ENCODE measurements at regions not wholly inside any gene's neighbourhood (a gene's known extent, or its start where the extent isn't known, plus 50 kb on each side); places are given as distances from the start of the nearest gene placed in this dataset.

GRCh38 chr2:204282081-204282480, 263.2 kb upstream of the PARD3B start:
- no peak for DNase-seq

- DNase-seq = no peak
Observed at GRCh38 chr2:204282525-204282924, 262.8 kb upstream of the PARD3B start.

GRCh38 chr2:204289066-204289465, 256.2 kb upstream of the PARD3B start:
- DNase-seq = no peak

- DNase-seq = no peak
Observed at GRCh38 chr2:204292439-204292838, 252.8 kb upstream of the PARD3B start.

- DNase-seq = no peak
Observed at GRCh38 chr2:204293884-204294747, 251.2 kb upstream of the PARD3B start.

- DNase-seq = no peak
Observed at GRCh38 chr2:204298404-204298803, 246.9 kb upstream of the PARD3B start.

- DNase-seq = no peak
Observed at GRCh38 chr2:204299766-204300165, 245.5 kb upstream of the PARD3B start.

- no peak for DNase-seq
Observed at GRCh38 chr2:204306667-204307066, 238.6 kb upstream of the PARD3B start.

GRCh38 chr2:204312105-204312504, 233.2 kb upstream of the PARD3B start:
- no peak for DNase-seq

- no peak for DNase-seq
Observed at GRCh38 chr2:204313256-204313655, 232.0 kb upstream of the PARD3B start.

GRCh38 chr2:204315236-204315662, 230.0 kb upstream of the PARD3B start:
- no peak for DNase-seq

- no peak for DNase-seq
Observed at GRCh38 chr2:204317640-204318039, 227.6 kb upstream of the PARD3B start.

GRCh38 chr2:204321027-204321800, 224.1 kb upstream of the PARD3B start:
- no peak for DNase-seq

GRCh38 chr2:204321910-204322751, 223.1 kb upstream of the PARD3B start:
- DNase-seq = no peak

GRCh38 chr2:204325468-204325867, 219.8 kb upstream of the PARD3B start:
- peak; percentile 29 to 84 for DNase-seq

GRCh38 chr2:204328373-204328772, 216.9 kb upstream of the PARD3B start:
- DNase-seq = no peak

GRCh38 chr2:204329016-204329415, 216.3 kb upstream of the PARD3B start:
- DNase-seq = no peak

- no peak for DNase-seq
Observed at GRCh38 chr2:204329532-204329931, 215.7 kb upstream of the PARD3B start.

GRCh38 chr2:204331180-204331579, 214.1 kb upstream of the PARD3B start:
- DNase-seq = no peak

GRCh38 chr2:204331988-204332387, 213.3 kb upstream of the PARD3B start:
- no peak for DNase-seq

- DNase-seq = no peak
Observed at GRCh38 chr2:204332706-204333105, 212.6 kb upstream of the PARD3B start.

GRCh38 chr2:204333861-204334260, 211.4 kb upstream of the PARD3B start:
- DNase-seq = no peak

- DNase-seq = no peak
Observed at GRCh38 chr2:204335451-204336058, 209.7 kb upstream of the PARD3B start.
